OCI-LY1 (cell line): ENCODE measurements at regions not wholly inside any gene's neighbourhood (a gene's known extent, or its start where the extent isn't known, plus 50 kb on each side); places are given as distances from the start of the nearest gene placed in this dataset.

Experiments
- CTCF ChIP-seq: fragments of 200-600 bp; sonication (generic), shearing (Covaris generic); IDR thresholded peaks from 2 replicates; pipeline ENCODE4 v1.5.1; 2017; ENCODE audit warnings: mild to moderate bottlenecking, antibody characterized with exemption, low read length, moderate library complexity, mixed read lengths
- EZH2 ChIP-seq: fragments of 200-600 bp; sonication (generic), shearing (Covaris generic); IDR thresholded peaks from 2 replicates; pipeline ENCODE4 v1.8.0; 2017; ENCODE audit warnings: borderline replicate concordance, mixed run types, mild to moderate bottlenecking, antibody characterized with exemption, low read length, moderate library complexity, mixed read lengths

GRCh38 chr19:29042450-29042849 lies 170.5 kb downstream of the UQCRFS1 start:
- TF ChIP-seq CTCF (no peak), EZH2 (no peak)
